NB4 (cell line): ENCODE measurements at regions not wholly inside any gene's neighbourhood (a gene's known extent, or its start where the extent isn't known, plus 50 kb on each side); places are given as distances from the start of the nearest gene placed in this dataset.

Source experiments
- CTCF ChIP-seq: IDR thresholded peaks from one replicate; pipeline ENCODE4 v1.5.1; 2012; ENCODE audit warnings: low read depth, low read length
- POLR2A ChIP-seq: IDR thresholded peaks from 2 replicates; pipeline ENCODE4 v1.6.1; 2011; ENCODE audit warnings: mild to moderate bottlenecking; ENCODE audit not compliant: insufficient read length; ENCODE audit errors: extremely low read depth

GRCh38 chr3:181935915-181936314 lies 224.2 kb downstream of the SOX2 start:
- no peak for TF ChIP-seq CTCF
- TF ChIP-seq POLR2A, result no peak
